ENCODE measurements at regions not wholly inside any gene's neighbourhood (a gene's known extent, or its start where the extent isn't known, plus 50 kb on each side); places are given as distances from the start of the nearest gene placed in this dataset.

GRCh38 chrX:45400027-45400779 is 199.5 kb upstream of the DIPK2B start:
- no peak overlapping the region for H3K9ac ChIP-seq (ENCODE audit: insufficient read depth, low read length, poor library complexity, severe bottlenecking)
- Mint-ChIP-seq H3K27me3 (ENCODE audit: low read depth in 3 of 3) (peaks cover 0 to 5% (median 0%) of the 10 kb centered on the region in 3 donors), H3K4me3 (no peak overlapping the region), H3K27ac (no peak overlapping the region), H3K36me3 (no peaks in the 10 kb centered on the region), H3K9me3 (peaks cover 0 to 21% (median 11%) of the 10 kb centered on the region in 7 donors), H3K4me1 (no peaks in the 10 kb centered on the region)
- H3K36me3 ChIP-seq (replicated peaks in 1 of 2; ENCODE audit: control insufficient read depth in 1 of 2, insufficient read depth in 2 of 2, low read length in 2 of 2), result no peaks in the 10 kb centered on the region
- H3K27me3 ChIP-seq (ENCODE audit: control insufficient read depth in 2 of 2, insufficient read depth in 2 of 2, low read length in 2 of 2), result no peaks in the 10 kb centered on the region
- no peak overlapping the region for H3K4me3 ChIP-seq (replicated peaks in 1 of 3; ENCODE audit: low read depth in 2 of 3, low read length in 3 of 3)
- peaks cover 18 to 21% of the 10 kb centered on the region in 2 donors for H3K9me3 ChIP-seq (replicated peaks in 1 of 2; ENCODE audit: control insufficient read depth in 1 of 2, insufficient read depth in 1 of 2, low read length in 2 of 2)
- intact Hi-C loops (cut with micrococcal nuclease), result no loop called here
- H3K27ac ChIP-seq (ENCODE audit: low read depth in 1 of 2, low read length in 2 of 2), result no peak overlapping the region
- no peaks in the 10 kb centered on the region for H3K4me1 ChIP-seq (ENCODE audit: control insufficient read depth in 1 of 2, insufficient read depth in 2 of 2, low read length in 2 of 2)
- H3K4me2 ChIP-seq (replicated peaks; ENCODE audit: extremely low read depth, low read length, poor library complexity, severe bottlenecking), result no peak overlapping the region
- no peaks in the 10 kb centered on the region for H4K20me1 ChIP-seq (ENCODE audit: insufficient read depth, low read length)
- no peak for DNase-seq
- no peak overlapping the region for H2AFZ ChIP-seq (ENCODE audit: insufficient read depth, low read depth, low read length, poor library complexity, severe bottlenecking)
- H3K79me2 ChIP-seq (ENCODE audit: insufficient read depth, low read length), result no peaks in the 10 kb centered on the region
- TF ChIP-seq CTCF (IDR thresholded peaks at IDR 0.05), result no peak
- no CpG with 5 or more reads among the region's 3 CpGs for WGBS (ENCODE audit: insufficient coverage)

DNA sequence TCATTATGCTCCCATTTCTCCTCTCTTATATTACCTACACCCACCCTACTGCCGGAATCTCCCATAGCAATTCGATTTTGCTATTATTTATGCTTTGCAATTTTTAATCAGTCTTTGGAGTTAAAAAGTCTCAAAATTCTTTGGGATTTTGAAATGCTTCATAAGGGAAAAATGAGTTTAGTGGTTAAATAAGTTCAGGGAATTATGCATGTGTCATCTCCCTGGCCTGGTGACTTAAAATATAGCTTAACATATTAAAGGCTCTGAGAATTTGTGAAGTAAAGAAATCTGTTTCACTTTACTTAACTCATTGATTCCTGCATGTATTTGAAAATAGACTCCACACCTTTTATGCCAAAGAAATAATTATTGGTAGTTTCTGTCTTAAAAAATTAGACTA is 185.1 kb upstream of the DIPK2B start:
- H3K4me1 ChIP-seq (ENCODE audit: control insufficient read depth in 1 of 2, insufficient read depth in 2 of 2, low read length in 2 of 2), result no peaks in the 10 kb centered on the region
- no peak overlapping the region for H2AFZ ChIP-seq (ENCODE audit: insufficient read depth, low read depth, low read length, poor library complexity, severe bottlenecking)
- no peaks in the 10 kb centered on the region for H3K79me2 ChIP-seq (ENCODE audit: insufficient read depth, low read length)
- WGBS (ENCODE audit: insufficient coverage), result no CpG with 5 or more reads among the region's 2 CpGs
- DNase-seq, result no peak
- Mint-ChIP-seq H3K36me3 (no peaks in the 10 kb centered on the region), H3K4me1 (no peaks in the 10 kb centered on the region), H3K4me3 (no peak overlapping the region), H3K9me3 (peaks cover 4 to 19% (median 11%) of the 10 kb centered on the region in 7 donors), H3K27ac (no peak overlapping the region), H3K27me3 (ENCODE audit: low read depth in 3 of 3) (peaks cover 0 to 12% (median 0%) of the 10 kb centered on the region in 3 donors)
- H3K27ac ChIP-seq (ENCODE audit: low read depth in 1 of 2, low read length in 2 of 2), result no peak overlapping the region
- H3K4me2 ChIP-seq (replicated peaks; ENCODE audit: extremely low read depth, low read length, poor library complexity, severe bottlenecking), result no peak overlapping the region
- no peak overlapping the region for H3K9ac ChIP-seq (ENCODE audit: insufficient read depth, low read length, poor library complexity, severe bottlenecking)
- no peaks in the 10 kb centered on the region for H3K27me3 ChIP-seq (ENCODE audit: control insufficient read depth in 2 of 2, insufficient read depth in 2 of 2, low read length in 2 of 2)
- no peaks in the 10 kb centered on the region for H3K36me3 ChIP-seq (replicated peaks in 1 of 2; ENCODE audit: control insufficient read depth in 1 of 2, insufficient read depth in 2 of 2, low read length in 2 of 2)
- TF ChIP-seq CTCF (IDR thresholded peaks at IDR 0.05), result no peak
- H3K4me3 ChIP-seq (replicated peaks in 1 of 3; ENCODE audit: low read depth in 2 of 3, low read length in 3 of 3), result no peak overlapping the region
- peaks cover 5 to 13% of the 10 kb centered on the region in 2 donors for H3K9me3 ChIP-seq (replicated peaks in 1 of 2; ENCODE audit: control insufficient read depth in 1 of 2, insufficient read depth in 1 of 2, low read length in 2 of 2)
- intact Hi-C loops (cut with micrococcal nuclease), result no loop called here
- no peaks in the 10 kb centered on the region for H4K20me1 ChIP-seq (ENCODE audit: insufficient read depth, low read length)
